OCI-LY3 (cell line): ENCODE measurements at regions not wholly inside any gene's neighbourhood (a gene's known extent, or its start where the extent isn't known, plus 50 kb on each side); places are given as distances from the start of the nearest gene placed in this dataset.

Source experiments
- H2AFZ ChIP-seq: fragments of 200-600, 300-600 bp; shearing (Covaris generic); 2 replicates; pipeline ENCODE4 v1.6.0; 2014; ENCODE audit warnings: antibody characterized with exemption, low read depth, low read length
- H3K27ac ChIP-seq: fragments of 200-600, 300-600 bp; sonication (generic); 2 replicates; pipeline ENCODE4 v1.5.1; 2014; ENCODE audit warnings: mild to moderate bottlenecking, low read length, moderate library complexity, mixed read lengths
- H3K27me3 ChIP-seq: fragments of 200-600, 300-600 bp; sonication (generic); 2 replicates; pipeline ENCODE4 v1.6.1; 2014; ENCODE audit warnings: low read depth, low read length, mixed read lengths
- H3K36me3 ChIP-seq: fragments of 200-600, 300-600 bp; sonication (generic); replicated peaks from 2 replicates; pipeline ENCODE3; 2014; ENCODE audit warnings: low read depth, low read length, mixed read lengths
- H3K4me1 ChIP-seq: fragments of 300-600, 200-600 bp; sonication (generic); 2 replicates; pipeline ENCODE4 v1.6.1; 2014; ENCODE audit warnings: low read length, mixed read lengths
- H3K4me2 ChIP-seq: fragments of 200-600, 300-600 bp; sonication (generic); 2 replicates; pipeline ENCODE4 v1.6.1; 2014; ENCODE audit warnings: low read length, mixed read lengths
- H3K4me3 ChIP-seq: fragments of 300-600, 200-600 bp; sonication (generic); 2 replicates; pipeline ENCODE4 v1.5.1; 2014; ENCODE audit warnings: antibody characterized with exemption, mild to moderate bottlenecking, low read length, moderate library complexity
- H3K79me2 ChIP-seq: fragments of 300-600, 200-600 bp; shearing (Covaris generic); 2 replicates; pipeline ENCODE4 v1.6.1; 2014; ENCODE audit warnings: mild to moderate bottlenecking, low read length, mixed read lengths
- H3K9ac ChIP-seq: fragments of 300-600, 200-600 bp; shearing (Covaris generic); 2 replicates; pipeline ENCODE4 v1.6.0; 2014; ENCODE audit warnings: mild to moderate bottlenecking, low read length, moderate library complexity
- H3K9me3 ChIP-seq: fragments of 200-600, 300-600 bp; shearing (Covaris generic); 2 replicates; pipeline ENCODE4 v1.6.1; 2014; ENCODE audit warnings: low read length, mixed read lengths; ENCODE audit not compliant: insufficient read depth
- H4K20me1 ChIP-seq: fragments of 200-600, 300-600 bp; sonication (generic); 2 replicates; pipeline ENCODE4 v1.6.1; 2016; ENCODE audit warnings: low read length, mixed read lengths; ENCODE audit not compliant: insufficient read depth
- EZH2phosphoT487 ChIP-seq: fragments of 200-600 bp; shearing (Covaris generic); IDR thresholded peaks from 2 replicates; pipeline ENCODE4 v1.6.1; 2018; ENCODE audit warnings: antibody characterized with exemption, mixed run types, low read depth
- TF ChIP-seq, protein P1 (sequence below): fragments of 200-600, 300-600 bp; sonication (generic); IDR thresholded peaks from 2 replicates; pipeline ENCODE4 v1.5.1; 2014; ENCODE audit warnings: antibody characterized with exemption, low read length, low read depth

DNA sequence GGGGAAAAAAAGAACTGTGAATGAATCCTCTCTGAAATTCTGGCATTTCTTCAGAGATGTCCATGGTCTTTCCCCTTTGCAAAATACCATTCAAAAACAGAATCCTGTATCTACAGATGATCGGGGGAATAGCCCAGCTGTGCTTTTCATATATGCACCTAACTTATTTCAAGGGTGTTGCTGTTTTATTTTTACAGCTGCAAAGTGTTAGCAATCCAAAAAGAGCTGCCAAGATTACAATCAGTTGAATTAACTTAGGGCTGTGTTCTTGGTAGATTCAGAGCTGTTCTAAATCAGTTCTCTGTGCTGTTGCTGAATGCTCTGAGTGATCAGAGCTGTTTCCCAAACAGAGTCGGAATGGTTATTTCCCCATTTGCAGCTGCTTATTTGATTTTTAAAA is 175.7 kb upstream of the SEMA6D start:
- H2AFZ ChIP-seq = no peak overlapping the region
- no peaks in the 10 kb centered on the region for H3K4me1 ChIP-seq
- H3K9ac ChIP-seq = no peak overlapping the region
- H3K27me3 ChIP-seq = no peaks in the 10 kb centered on the region
- no peak overlapping the region for H3K4me3 ChIP-seq
- no peaks in the 10 kb centered on the region for H3K9me3 ChIP-seq
- H4K20me1 ChIP-seq = no peaks in the 10 kb centered on the region
- no peaks in the 10 kb centered on the region for H3K79me2 ChIP-seq
- H3K4me2 ChIP-seq = no peak overlapping the region
- TF ChIP-seq EZH2phosphoT487 = no peak
- TF ChIP-seq, protein P1, sequence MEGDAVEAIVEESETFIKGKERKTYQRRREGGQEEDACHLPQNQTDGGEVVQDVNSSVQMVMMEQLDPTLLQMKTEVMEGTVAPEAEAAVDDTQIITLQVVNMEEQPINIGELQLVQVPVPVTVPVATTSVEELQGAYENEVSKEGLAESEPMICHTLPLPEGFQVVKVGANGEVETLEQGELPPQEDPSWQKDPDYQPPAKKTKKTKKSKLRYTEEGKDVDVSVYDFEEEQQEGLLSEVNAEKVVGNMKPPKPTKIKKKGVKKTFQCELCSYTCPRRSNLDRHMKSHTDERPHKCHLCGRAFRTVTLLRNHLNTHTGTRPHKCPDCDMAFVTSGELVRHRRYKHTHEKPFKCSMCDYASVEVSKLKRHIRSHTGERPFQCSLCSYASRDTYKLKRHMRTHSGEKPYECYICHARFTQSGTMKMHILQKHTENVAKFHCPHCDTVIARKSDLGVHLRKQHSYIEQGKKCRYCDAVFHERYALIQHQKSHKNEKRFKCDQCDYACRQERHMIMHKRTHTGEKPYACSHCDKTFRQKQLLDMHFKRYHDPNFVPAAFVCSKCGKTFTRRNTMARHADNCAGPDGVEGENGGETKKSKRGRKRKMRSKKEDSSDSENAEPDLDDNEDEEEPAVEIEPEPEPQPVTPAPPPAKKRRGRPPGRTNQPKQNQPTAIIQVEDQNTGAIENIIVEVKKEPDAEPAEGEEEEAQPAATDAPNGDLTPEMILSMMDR = no peak
- H3K36me3 ChIP-seq = no peaks in the 10 kb centered on the region
- no peak overlapping the region for H3K27ac ChIP-seq

GRCh38 chr15:47542312-47542989 is 174.9 kb upstream of the SEMA6D start:
- Histone ChIP-seq H3K27me3 (no peaks in the 10 kb centered on the region), H3K4me2 (no peak overlapping the region), H3K79me2 (no peaks in the 10 kb centered on the region), H2AFZ (no peak overlapping the region), H3K36me3 (no peaks in the 10 kb centered on the region), H3K4me3 (no peak overlapping the region), H3K9me3 (no peaks in the 10 kb centered on the region), H3K4me1 (no peaks in the 10 kb centered on the region), H3K27ac (no peak overlapping the region), H4K20me1 (no peaks in the 10 kb centered on the region), H3K9ac (no peak overlapping the region)
- TF ChIP-seq, protein P1 = no peak
- no peak for TF ChIP-seq EZH2phosphoT487

GRCh38 chr15:47548231-47548630 is 169.1 kb upstream of the SEMA6D start:
- H3K27ac ChIP-seq = no peak overlapping the region
- no peak overlapping the region for H3K9ac ChIP-seq
- no peaks in the 10 kb centered on the region for H3K79me2 ChIP-seq
- H3K27me3 ChIP-seq = no peaks in the 10 kb centered on the region
- H3K4me3 ChIP-seq = no peak overlapping the region
- no peaks in the 10 kb centered on the region for H3K4me1 ChIP-seq
- H4K20me1 ChIP-seq = no peaks in the 10 kb centered on the region
- no peaks in the 10 kb centered on the region for H3K36me3 ChIP-seq
- no peak overlapping the region for H3K4me2 ChIP-seq
- H3K9me3 ChIP-seq = no peaks in the 10 kb centered on the region
- TF ChIP-seq, protein P1 = no peak
- no peak for TF ChIP-seq EZH2phosphoT487
- H2AFZ ChIP-seq = no peak overlapping the region

- no peaks in the 10 kb centered on the region for H3K79me2 ChIP-seq
- TF ChIP-seq, protein P1 = no peak
- no peak for TF ChIP-seq EZH2phosphoT487
- H3K4me2 ChIP-seq = no peak overlapping the region
- H3K27me3 ChIP-seq = no peaks in the 10 kb centered on the region
- H3K9ac ChIP-seq = no peak overlapping the region
- no peaks in the 10 kb centered on the region for H3K9me3 ChIP-seq
- H3K36me3 ChIP-seq = no peaks in the 10 kb centered on the region
- H3K27ac ChIP-seq = no peak overlapping the region
- no peaks in the 10 kb centered on the region for H3K4me1 ChIP-seq
- H2AFZ ChIP-seq = no peak overlapping the region
- H4K20me1 ChIP-seq = no peaks in the 10 kb centered on the region
- H3K4me3 ChIP-seq = no peak overlapping the region
Observed at GRCh38 chr15:47548986-47549385, 168.3 kb upstream of the SEMA6D start.
